Astrocyte (in vitro differentiated cells and primary cell): ENCODE measurements at regions not wholly inside any gene's neighbourhood (a gene's known extent, or its start where the extent isn't known, plus 50 kb on each side); places are given as distances from the start of the nearest gene placed in this dataset.

Experiments
- DNase-seq: peaks from one replicate; pipeline ENCODE4 v3.0.0-alpha.2; 2010; ENCODE audit warnings: low read depth
- FAIRE-seq: peaks from 2 replicates; lab custom pipeline; 2011; peaks lifted over from hg19 to GRCh38; lab: Jason Lieb, UNC
- H2AFZ ChIP-seq: 2 replicates; pipeline ENCODE4 v1.6.0; 2012; ENCODE audit warnings: low read depth, low read length, inconsistent platforms
- H3K27ac ChIP-seq: 2 replicates; pipeline ENCODE4 v1.5.1; 2011; ENCODE audit warnings: low read depth, low read length, inconsistent platforms
- H3K27me3 ChIP-seq: 2 replicates; pipeline ENCODE4 v1.6.0; 2011; ENCODE audit warnings: low read length, inconsistent platforms; ENCODE audit not compliant: insufficient read depth
- H3K36me3 ChIP-seq: 2 replicates; pipeline ENCODE4 v1.5.1; 2011; ENCODE audit warnings: low read length, inconsistent platforms; ENCODE audit not compliant: insufficient read depth
- H3K4me1 ChIP-seq: 2 replicates; pipeline ENCODE4 v1.5.1; 2011; ENCODE audit warnings: low read length, inconsistent platforms; ENCODE audit not compliant: insufficient read depth
- H3K4me2 ChIP-seq: 2 replicates; pipeline ENCODE4 v1.6.0; 2012; ENCODE audit warnings: low read length, inconsistent platforms
- H3K4me3 ChIP-seq: 2 replicates; pipeline ENCODE4 v1.5.1; 2011; ENCODE audit warnings: low read depth, mild to moderate bottlenecking, low read length, inconsistent platforms; ENCODE audit not compliant: insufficient read depth
- H3K79me2 ChIP-seq: 2 replicates; pipeline ENCODE4 v1.6.0; 2012; ENCODE audit warnings: mild to moderate bottlenecking, low read length, inconsistent platforms; ENCODE audit not compliant: insufficient read depth
- H3K9ac ChIP-seq: 2 replicates; pipeline ENCODE4 v1.6.0; 2012; ENCODE audit warnings: mild to moderate bottlenecking, low read length, inconsistent platforms
- H3K9me3 ChIP-seq: 2 replicates; pipeline ENCODE4 v1.5.1; 2012; ENCODE audit warnings: low read depth, mild to moderate bottlenecking, low read length, inconsistent platforms; ENCODE audit not compliant: insufficient read depth
- H4K20me1 ChIP-seq: 2 replicates; pipeline ENCODE4 v1.6.0; 2012; ENCODE audit warnings: low read length, inconsistent platforms; ENCODE audit not compliant: insufficient read depth
- H3K27ac Mint-ChIP-seq: one replicate; pipeline ENCODE4 v1.8.0; 2021; ENCODE audit warnings: mild to moderate bottlenecking, mixed read lengths; ENCODE audit not compliant: unreplicated experiment
- H3K27me3 Mint-ChIP-seq: one replicate; pipeline ENCODE4 v1.8.0; 2021; ENCODE audit warnings: low read depth, mixed read lengths; ENCODE audit not compliant: unreplicated experiment
- H3K36me3 Mint-ChIP-seq: one replicate; pipeline ENCODE4 v1.8.0; 2021; ENCODE audit warnings: low read depth, mixed read lengths; ENCODE audit not compliant: unreplicated experiment
- H3K4me1 Mint-ChIP-seq: one replicate; pipeline ENCODE4 v1.8.0; 2021; ENCODE audit warnings: low read depth, mixed read lengths; ENCODE audit not compliant: unreplicated experiment
- H3K4me3 Mint-ChIP-seq: one replicate; pipeline ENCODE4 v1.8.0; 2021; ENCODE audit warnings: mild to moderate bottlenecking, moderate library complexity, mixed read lengths; ENCODE audit not compliant: unreplicated experiment
- H3K9me3 Mint-ChIP-seq: one replicate; pipeline ENCODE4 v1.8.0; 2021; ENCODE audit warnings: mild to moderate bottlenecking, mixed read lengths; ENCODE audit not compliant: unreplicated experiment
- EZH2 ChIP-seq: IDR thresholded peaks from 2 replicates; pipeline ENCODE4 v1.6.1; 2012; ENCODE audit warnings: mild to moderate bottlenecking, low read length, inconsistent platforms; ENCODE audit not compliant: insufficient read depth
- TF ChIP-seq, protein P1 (sequence below): IDR thresholded peaks from 2 replicates; pipeline ENCODE4 v1.5.1; 2011; ENCODE audit warnings: low read depth, mild to moderate bottlenecking, inconsistent platforms, low read length, moderate library complexity; ENCODE audit not compliant: insufficient read depth

DNA sequence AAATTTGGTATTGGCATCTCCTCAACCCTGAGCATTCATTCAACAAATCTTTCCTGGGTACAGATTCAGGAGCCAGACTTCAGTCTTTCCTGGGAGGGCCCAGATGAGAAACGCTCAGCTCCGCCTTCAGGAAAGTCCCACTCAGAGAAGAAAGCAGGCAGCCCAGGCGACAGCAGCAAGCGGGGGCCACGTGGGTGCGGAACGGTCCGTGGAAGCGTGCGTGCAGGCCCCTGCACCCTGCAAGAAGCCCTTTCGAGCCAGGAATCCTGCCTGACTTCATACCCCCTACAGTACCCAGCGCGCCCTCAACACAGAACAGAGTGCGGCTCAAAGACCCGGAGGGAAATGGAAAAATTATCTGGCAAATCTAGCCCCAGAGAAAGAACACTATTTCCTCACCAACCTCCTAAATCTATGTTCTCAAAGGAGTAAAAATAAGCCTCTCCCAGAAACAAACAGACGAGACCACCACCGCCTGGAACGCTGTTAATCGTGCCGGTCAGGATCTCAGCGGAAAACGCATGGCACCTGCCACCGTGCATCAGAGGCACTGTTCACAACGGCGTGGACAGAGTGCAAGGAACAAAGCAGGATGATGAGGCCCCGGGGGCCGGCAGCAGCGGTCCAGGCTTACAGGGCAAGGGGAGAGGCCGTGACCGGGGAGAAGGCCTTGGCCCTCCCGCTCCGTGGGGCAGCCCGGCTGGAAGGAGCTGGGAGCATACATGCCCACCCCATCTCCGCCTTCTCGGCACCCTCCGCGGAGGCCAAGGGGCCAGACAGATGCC is 318.3 kb downstream of the EIPR1 start:
- Histone ChIP-seq H4K20me1 (no peaks in the 10 kb centered on the region), H3K79me2 (no peaks in the 10 kb centered on the region), H3K27me3 (no peaks in the 10 kb centered on the region), H3K4me2 (no peak overlapping the region), H3K9ac (no peak overlapping the region), H3K4me1 (no peaks in the 10 kb centered on the region), H3K36me3 (no peaks in the 10 kb centered on the region), H3K4me3 (no peak overlapping the region), H3K9me3 (peaks cover 6% of the 10 kb centered on the region), H3K27ac (no peak overlapping the region), H2AFZ (no peak overlapping the region)
- no peak for FAIRE-seq
- Mint-ChIP-seq H3K4me1 (no peaks in the 10 kb centered on the region), H3K27me3 (peaks cover 21% of the 10 kb centered on the region), H3K36me3 (no peaks in the 10 kb centered on the region), H3K4me3 (no peak overlapping the region), H3K27ac (no peak overlapping the region), H3K9me3 (peaks cover 5% of the 10 kb centered on the region)
- no peak for DNase-seq
- TF ChIP-seq EZH2 = no peak
- TF ChIP-seq, protein P1, sequence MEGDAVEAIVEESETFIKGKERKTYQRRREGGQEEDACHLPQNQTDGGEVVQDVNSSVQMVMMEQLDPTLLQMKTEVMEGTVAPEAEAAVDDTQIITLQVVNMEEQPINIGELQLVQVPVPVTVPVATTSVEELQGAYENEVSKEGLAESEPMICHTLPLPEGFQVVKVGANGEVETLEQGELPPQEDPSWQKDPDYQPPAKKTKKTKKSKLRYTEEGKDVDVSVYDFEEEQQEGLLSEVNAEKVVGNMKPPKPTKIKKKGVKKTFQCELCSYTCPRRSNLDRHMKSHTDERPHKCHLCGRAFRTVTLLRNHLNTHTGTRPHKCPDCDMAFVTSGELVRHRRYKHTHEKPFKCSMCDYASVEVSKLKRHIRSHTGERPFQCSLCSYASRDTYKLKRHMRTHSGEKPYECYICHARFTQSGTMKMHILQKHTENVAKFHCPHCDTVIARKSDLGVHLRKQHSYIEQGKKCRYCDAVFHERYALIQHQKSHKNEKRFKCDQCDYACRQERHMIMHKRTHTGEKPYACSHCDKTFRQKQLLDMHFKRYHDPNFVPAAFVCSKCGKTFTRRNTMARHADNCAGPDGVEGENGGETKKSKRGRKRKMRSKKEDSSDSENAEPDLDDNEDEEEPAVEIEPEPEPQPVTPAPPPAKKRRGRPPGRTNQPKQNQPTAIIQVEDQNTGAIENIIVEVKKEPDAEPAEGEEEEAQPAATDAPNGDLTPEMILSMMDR = no peak

DNA sequence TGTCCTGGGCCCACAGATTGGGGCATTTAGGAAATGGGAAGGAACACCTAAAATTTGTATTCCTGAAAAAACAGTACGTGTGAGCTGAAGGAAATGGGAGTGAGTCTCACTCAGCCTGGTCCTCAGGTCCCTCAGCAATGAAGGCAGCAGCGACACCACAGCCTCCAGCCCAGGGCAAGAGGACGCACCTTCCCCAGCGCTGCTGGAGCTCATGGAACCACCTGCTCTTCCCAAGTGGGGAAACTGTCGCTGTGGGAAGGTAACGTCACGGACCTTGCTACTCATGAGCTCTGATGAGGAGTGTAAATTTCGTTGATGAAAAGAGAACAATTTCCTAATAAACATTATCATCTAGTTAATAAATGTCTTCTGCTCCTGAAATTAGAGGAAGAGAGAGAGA is 323.6 kb downstream of the EIPR1 start:
- Histone ChIP-seq H4K20me1 (no peaks in the 10 kb centered on the region), H3K36me3 (no peaks in the 10 kb centered on the region), H3K4me2 (no peak overlapping the region), H3K27ac (no peak overlapping the region), H2AFZ (no peak overlapping the region), H3K9me3 (no peaks in the 10 kb centered on the region), H3K4me1 (no peaks in the 10 kb centered on the region), H3K79me2 (no peaks in the 10 kb centered on the region), H3K27me3 (no peaks in the 10 kb centered on the region), H3K9ac (no peak overlapping the region), H3K4me3 (no peak overlapping the region)
- peaks cover 8% of the 10 kb centered on the region for H3K4me1 Mint-ChIP-seq
- no peak overlapping the region for H3K27ac Mint-ChIP-seq
- no peaks in the 10 kb centered on the region for H3K36me3 Mint-ChIP-seq
- peaks cover 18% of the 10 kb centered on the region for H3K27me3 Mint-ChIP-seq
- H3K4me3 Mint-ChIP-seq = no peak overlapping the region
- no peak for DNase-seq
- no peak for TF ChIP-seq EZH2
- TF ChIP-seq, protein P1 = no peak
- H3K9me3 Mint-ChIP-seq = peaks cover 5% of the 10 kb centered on the region
- FAIRE-seq = no peak

DNA sequence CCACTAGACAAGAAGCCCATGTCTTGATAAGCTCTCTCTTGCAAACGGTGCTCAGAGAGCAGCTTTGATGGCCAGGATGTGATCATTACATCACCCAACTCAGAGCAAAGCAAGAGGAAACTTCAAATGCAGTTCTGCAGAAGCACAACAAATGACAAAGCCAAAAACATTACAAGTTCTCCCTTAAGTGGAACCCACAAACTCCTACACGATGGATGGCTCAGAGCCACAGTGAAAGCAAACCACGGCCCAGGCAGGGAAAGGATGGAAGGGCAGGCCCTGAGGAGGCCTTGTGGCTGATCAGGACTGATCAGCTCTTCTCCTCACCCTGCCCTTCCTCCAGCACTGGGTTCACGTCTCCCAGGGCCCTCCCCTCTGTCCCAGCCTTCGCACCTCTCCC is 326.4 kb downstream of the EIPR1 start:
- no peak overlapping the region for H2AFZ ChIP-seq
- DNase-seq (no peak), FAIRE-seq (no peak)
- no peak overlapping the region for H3K4me3 ChIP-seq
- Mint-ChIP-seq H3K36me3 (no peaks in the 10 kb centered on the region), H3K4me3 (no peak overlapping the region), H3K27ac (no peak overlapping the region), H3K9me3 (peaks cover 2% of the 10 kb centered on the region), H3K4me1 (peaks cover 8% of the 10 kb centered on the region), H3K27me3 (peaks cover 14% of the 10 kb centered on the region)
- H3K9ac ChIP-seq = no peak overlapping the region
- H3K4me2 ChIP-seq = no peak overlapping the region
- no peak overlapping the region for H3K27ac ChIP-seq
- no peaks in the 10 kb centered on the region for H3K79me2 ChIP-seq
- peaks cover 5% of the 10 kb centered on the region for H3K9me3 ChIP-seq
- H3K4me1 ChIP-seq = no peaks in the 10 kb centered on the region
- no peaks in the 10 kb centered on the region for H3K36me3 ChIP-seq
- TF ChIP-seq EZH2 = no peak
- TF ChIP-seq, protein P1 = no peak
- H3K27me3 ChIP-seq = no peaks in the 10 kb centered on the region
- no peaks in the 10 kb centered on the region for H4K20me1 ChIP-seq
